ENCODE measurements at regions not wholly inside any gene's neighbourhood (a gene's known extent, or its start where the extent isn't known, plus 50 kb on each side); places are given as distances from the start of the nearest gene placed in this dataset.

GRCh38 chr16:64892835-64893785 lies 228.8 kb downstream of the CDH11 start:
- TF ChIP-seq CTCF (IDR thresholded peaks at IDR 0.05) (no peak), POLR2AphosphoS5 (IDR thresholded peaks at IDR 0.05) (peak in 1 of 3 donors; percentile 28)

Data from stomach (tissue), 4 donors.